SK-N-SH treated with all-trans-retinoic acid at 6 μM for 48 hours (cell line): ENCODE measurements at regions not wholly inside any gene's neighbourhood (a gene's known extent, or its start where the extent isn't known, plus 50 kb on each side); places are given as distances from the start of the nearest gene placed in this dataset.

Experiments
- ATAC-seq: fragments of 200-7000 bp; cut with Tn5 transposase; 3 replicates; pipeline ENCODE4 v1.9.1; 2020; ENCODE audit warnings: mild to moderate bottlenecking, moderate library complexity
- ARNTL ChIP-seq: fragments of 450-650 bp; formaldehyde crosslinking; IDR thresholded peaks from 2 replicates; pipeline ENCODE4 v1.5.0; 2020; ENCODE audit warnings: low read depth, mild to moderate bottlenecking, moderate library complexity, borderline replicate concordance
- BACH2 ChIP-seq: fragments of 250-450 bp; sonication (Bioruptor Pico); IDR thresholded peaks from 2 replicates; pipeline ENCODE4 v1.9.0; 2021; ENCODE audit warnings: mild to moderate bottlenecking, borderline replicate concordance
- CSDC2 ChIP-seq: fragments of 250-450 bp; sonication (Bioruptor Pico); IDR thresholded peaks from 2 replicates; pipeline ENCODE4 v1.5.0; 2020; ENCODE audit warnings: mild to moderate bottlenecking, moderate library complexity
- ESRRG ChIP-seq: fragments of 250-450 bp; sonication (Bioruptor Pico); IDR thresholded peaks from 2 replicates; pipeline ENCODE4 v1.6.1; 2021; ENCODE audit warnings: mild to moderate bottlenecking
- GLIS3 ChIP-seq: fragments of 250-450 bp; sonication (Bioruptor Pico); IDR thresholded peaks from 2 replicates; pipeline ENCODE4 v1.5.0; 2020; ENCODE audit warnings: mild to moderate bottlenecking, moderate library complexity
- ISL1 ChIP-seq: fragments of 250-450 bp; sonication (Bioruptor Pico); IDR thresholded peaks from 2 replicates; pipeline ENCODE4 v2.1.2; 2022; ENCODE audit warnings: mild to moderate bottlenecking, moderate library complexity
- OSR1 ChIP-seq: fragments of 250-450 bp; sonication (Bioruptor Pico); IDR thresholded peaks from 2 replicates; pipeline ENCODE4 v1.8.0; 2022; ENCODE audit warnings: moderate library complexity, mild to moderate bottlenecking, inconsistent platforms
- PPARA ChIP-seq: fragments of 250-450 bp; sonication (Bioruptor Pico); IDR thresholded peaks from 2 replicates; pipeline ENCODE4 v1.5.0; 2020; ENCODE audit warnings: mild to moderate bottlenecking, borderline replicate concordance
- RARB ChIP-seq: fragments of 250-450 bp; sonication (Bioruptor Pico); IDR thresholded peaks from 2 replicates; pipeline ENCODE4 v1.8.0; 2021; ENCODE audit warnings: mild to moderate bottlenecking, moderate library complexity
- SNAI2 ChIP-seq: fragments of 250-450 bp; sonication (Bioruptor Pico); IDR thresholded peaks from 2 replicates; pipeline ENCODE4 v1.5.0; 2020; ENCODE audit warnings: mild to moderate bottlenecking, moderate library complexity
- TCF4 ChIP-seq: fragments of 250-450 bp; sonication (Bioruptor Pico); IDR thresholded peaks from 2 replicates; pipeline ENCODE4 v1.8.0; 2021; ENCODE audit warnings: mild to moderate bottlenecking, moderate library complexity, borderline replicate concordance
- TOX ChIP-seq: fragments of 250-450 bp; sonication (Bioruptor Pico); IDR thresholded peaks from 2 replicates; pipeline ENCODE4 v1.8.0; 2021; ENCODE audit warnings: mild to moderate bottlenecking, moderate library complexity, borderline replicate concordance
- ZC3H10 ChIP-seq: fragments of 250-450 bp; sonication (Bioruptor Pico); IDR thresholded peaks from 2 replicates; pipeline ENCODE4 v1.5.1; 2021; ENCODE audit warnings: mild to moderate bottlenecking, moderate library complexity
- ZFP3 ChIP-seq: fragments of 250-450 bp; sonication (Bioruptor Pico); IDR thresholded peaks from 2 replicates; pipeline ENCODE4 v1.5.0; 2020; ENCODE audit warnings: mild to moderate bottlenecking, moderate library complexity
- ZFP30 ChIP-seq: fragments of 450-650 bp; formaldehyde crosslinking; IDR thresholded peaks from 2 replicates; pipeline ENCODE4 v1.5.0; 2022; ENCODE audit warnings: mild to moderate bottlenecking, moderate library complexity
- ZNF565 ChIP-seq: fragments of 450-650 bp; formaldehyde crosslinking; conservative IDR thresholded peaks from 2 replicates; pipeline ENCODE4 v1.5.0; 2020; ENCODE audit warnings: low read depth, mild to moderate bottlenecking, moderate library complexity
- ZNF70 ChIP-seq: fragments of 450-650 bp; formaldehyde crosslinking; IDR thresholded peaks from 2 replicates; pipeline ENCODE4 v1.5.0; 2020; ENCODE audit warnings: mild to moderate bottlenecking, moderate library complexity
- ZNF8 ChIP-seq: fragments of 450-650 bp; formaldehyde crosslinking; IDR thresholded peaks from 2 replicates; pipeline ENCODE4 v1.5.0; 2020; ENCODE audit warnings: mild to moderate bottlenecking, moderate library complexity
- TF ChIP-seq, protein P1 (sequence below): fragments of 250-450 bp; sonication (Bioruptor Pico); IDR thresholded peaks from 2 replicates; pipeline ENCODE4 v1.8.0; 2021; ENCODE audit warnings: low read depth, mild to moderate bottlenecking, moderate library complexity, borderline replicate concordance
- TF ChIP-seq, protein P2 (sequence below): fragments of 250-450 bp; sonication (Bioruptor Pico); IDR thresholded peaks from 2 replicates; pipeline ENCODE4 v1.8.0; 2020; ENCODE audit warnings: mild to moderate bottlenecking, moderate library complexity, borderline replicate concordance
- TF ChIP-seq, protein P3 (sequence below): fragments of 250-450 bp; sonication (Bioruptor Pico); IDR thresholded peaks from 2 replicates; pipeline ENCODE4 v1.5.0; 2020; ENCODE audit warnings: mild to moderate bottlenecking, moderate library complexity

GRCh38 chr9:1538301-1538700 is 476.8 kb upstream of the SMARCA2 start:
- TF ChIP-seq TCF4 (CRISPR knock-in tag) = no peak
- TF ChIP-seq OSR1 (CRISPR knock-in tag) = no peak
- TF ChIP-seq, protein P1, sequence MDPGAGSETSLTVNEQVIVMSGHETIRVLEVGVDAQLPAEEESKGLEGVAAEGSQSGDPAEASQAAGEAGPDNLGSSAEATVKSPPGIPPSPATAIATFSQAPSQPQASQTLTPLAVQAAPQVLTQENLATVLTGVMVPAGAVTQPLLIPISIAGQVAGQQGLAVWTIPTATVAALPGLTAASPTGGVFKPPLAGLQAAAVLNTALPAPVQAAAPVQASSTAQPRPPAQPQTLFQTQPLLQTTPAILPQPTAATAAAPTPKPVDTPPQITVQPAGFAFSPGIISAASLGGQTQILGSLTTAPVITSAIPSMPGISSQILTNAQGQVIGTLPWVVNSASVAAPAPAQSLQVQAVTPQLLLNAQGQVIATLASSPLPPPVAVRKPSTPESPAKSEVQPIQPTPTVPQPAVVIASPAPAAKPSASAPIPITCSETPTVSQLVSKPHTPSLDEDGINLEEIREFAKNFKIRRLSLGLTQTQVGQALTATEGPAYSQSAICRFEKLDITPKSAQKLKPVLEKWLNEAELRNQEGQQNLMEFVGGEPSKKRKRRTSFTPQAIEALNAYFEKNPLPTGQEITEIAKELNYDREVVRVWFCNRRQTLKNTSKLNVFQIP = no peak
- no peak for TF ChIP-seq ZNF8 (CRISPR knock-in tag)
- no peak for TF ChIP-seq BACH2 (CRISPR knock-in tag)
- TF ChIP-seq ZFP30 (CRISPR knock-in tag) = no peak
- TF ChIP-seq TOX (CRISPR knock-in tag) = no peak
- TF ChIP-seq RARB (CRISPR knock-in tag) = no peak
- no peak for TF ChIP-seq ARNTL (CRISPR knock-in tag)
- no peak for TF ChIP-seq ZFP3 (CRISPR knock-in tag)
- no peak for TF ChIP-seq PPARA (CRISPR knock-in tag)
- TF ChIP-seq, protein P2, sequence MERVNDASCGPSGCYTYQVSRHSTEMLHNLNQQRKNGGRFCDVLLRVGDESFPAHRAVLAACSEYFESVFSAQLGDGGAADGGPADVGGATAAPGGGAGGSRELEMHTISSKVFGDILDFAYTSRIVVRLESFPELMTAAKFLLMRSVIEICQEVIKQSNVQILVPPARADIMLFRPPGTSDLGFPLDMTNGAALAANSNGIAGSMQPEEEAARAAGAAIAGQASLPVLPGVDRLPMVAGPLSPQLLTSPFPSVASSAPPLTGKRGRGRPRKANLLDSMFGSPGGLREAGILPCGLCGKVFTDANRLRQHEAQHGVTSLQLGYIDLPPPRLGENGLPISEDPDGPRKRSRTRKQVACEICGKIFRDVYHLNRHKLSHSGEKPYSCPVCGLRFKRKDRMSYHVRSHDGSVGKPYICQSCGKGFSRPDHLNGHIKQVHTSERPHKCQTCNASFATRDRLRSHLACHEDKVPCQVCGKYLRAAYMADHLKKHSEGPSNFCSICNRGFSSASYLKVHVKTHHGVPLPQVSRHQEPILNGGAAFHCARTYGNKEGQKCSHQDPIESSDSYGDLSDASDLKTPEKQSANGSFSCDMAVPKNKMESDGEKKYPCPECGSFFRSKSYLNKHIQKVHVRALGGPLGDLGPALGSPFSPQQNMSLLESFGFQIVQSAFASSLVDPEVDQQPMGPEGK (CRISPR knock-in tag) = no peak
- TF ChIP-seq ISL1 (CRISPR knock-in tag) = no peak
- no peak for TF ChIP-seq ZC3H10 (CRISPR knock-in tag)
- no peak for TF ChIP-seq ESRRG (CRISPR knock-in tag)
- TF ChIP-seq GLIS3 = no peak
- TF ChIP-seq ZNF70 = no peak
- no peak for ATAC-seq

GRCh38 chr9:1539216-1539615 is 475.9 kb upstream of the SMARCA2 start:
- no peak for ATAC-seq
- TF ChIP-seq ZNF8 (CRISPR knock-in tag) (no peak), SNAI2 (no peak), ARNTL (CRISPR knock-in tag) (no peak), RARB (CRISPR knock-in tag) (no peak), BACH2 (CRISPR knock-in tag) (no peak), ZNF70 (no peak), ESRRG (CRISPR knock-in tag) (no peak), PPARA (CRISPR knock-in tag) (no peak), ZNF565 (no peak), GLIS3 (no peak), OSR1 (CRISPR knock-in tag) (no peak)
- TF ChIP-seq, protein P3, sequence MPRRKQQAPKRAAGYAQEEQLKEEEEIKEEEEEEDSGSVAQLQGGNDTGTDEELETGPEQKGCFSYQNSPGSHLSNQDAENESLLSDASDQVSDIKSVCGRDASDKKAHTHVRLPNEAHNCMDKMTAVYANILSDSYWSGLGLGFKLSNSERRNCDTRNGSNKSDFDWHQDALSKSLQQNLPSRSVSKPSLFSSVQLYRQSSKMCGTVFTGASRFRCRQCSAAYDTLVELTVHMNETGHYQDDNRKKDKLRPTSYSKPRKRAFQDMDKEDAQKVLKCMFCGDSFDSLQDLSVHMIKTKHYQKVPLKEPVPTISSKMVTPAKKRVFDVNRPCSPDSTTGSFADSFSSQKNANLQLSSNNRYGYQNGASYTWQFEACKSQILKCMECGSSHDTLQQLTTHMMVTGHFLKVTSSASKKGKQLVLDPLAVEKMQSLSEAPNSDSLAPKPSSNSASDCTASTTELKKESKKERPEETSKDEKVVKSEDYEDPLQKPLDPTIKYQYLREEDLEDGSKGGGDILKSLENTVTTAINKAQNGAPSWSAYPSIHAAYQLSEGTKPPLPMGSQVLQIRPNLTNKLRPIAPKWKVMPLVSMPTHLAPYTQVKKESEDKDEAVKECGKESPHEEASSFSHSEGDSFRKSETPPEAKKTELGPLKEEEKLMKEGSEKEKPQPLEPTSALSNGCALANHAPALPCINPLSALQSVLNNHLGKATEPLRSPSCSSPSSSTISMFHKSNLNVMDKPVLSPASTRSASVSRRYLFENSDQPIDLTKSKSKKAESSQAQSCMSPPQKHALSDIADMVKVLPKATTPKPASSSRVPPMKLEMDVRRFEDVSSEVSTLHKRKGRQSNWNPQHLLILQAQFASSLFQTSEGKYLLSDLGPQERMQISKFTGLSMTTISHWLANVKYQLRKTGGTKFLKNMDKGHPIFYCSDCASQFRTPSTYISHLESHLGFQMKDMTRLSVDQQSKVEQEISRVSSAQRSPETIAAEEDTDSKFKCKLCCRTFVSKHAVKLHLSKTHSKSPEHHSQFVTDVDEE (CRISPR knock-in tag) = no peak
- TF ChIP-seq, protein P1 = no peak
- TF ChIP-seq, protein P2 (CRISPR knock-in tag) = no peak

DNA sequence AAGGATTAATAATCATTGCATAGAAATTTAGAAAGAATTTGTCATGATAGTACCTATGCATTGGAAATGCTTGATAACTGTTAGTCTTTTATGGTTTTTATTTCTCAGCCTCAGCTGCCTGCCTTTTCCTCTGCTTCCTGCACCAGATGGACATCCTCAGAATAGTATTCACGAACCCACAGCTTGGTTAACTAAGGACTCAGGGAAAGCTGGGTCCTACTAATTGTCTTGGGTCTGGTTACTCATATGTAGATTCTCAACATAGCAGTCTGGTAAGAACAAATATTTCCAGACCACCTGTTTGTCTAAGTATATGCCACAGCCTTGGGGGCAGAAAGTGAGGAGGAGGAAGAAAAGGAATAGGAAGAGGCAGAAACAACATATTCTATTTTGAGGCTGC is 464.5 kb upstream of the SMARCA2 start:
- ATAC-seq = no peak
- TF ChIP-seq CSDC2 = no peak
- no peak for TF ChIP-seq TOX (CRISPR knock-in tag)
- no peak for TF ChIP-seq BACH2 (CRISPR knock-in tag)
- no peak for TF ChIP-seq ISL1 (CRISPR knock-in tag)
